SH-SY5Y (cell line): ENCODE measurements at regions not wholly inside any gene's neighbourhood (a gene's known extent, or its start where the extent isn't known, plus 50 kb on each side); places are given as distances from the start of the nearest gene placed in this dataset.

Experiments used
- GATA2 ChIP-seq: IDR thresholded peaks from 2 replicates; pipeline ENCODE4 v1.6.1; 2011; ENCODE audit warnings: mild to moderate bottlenecking, low read depth, low read length
- GATA3 ChIP-seq: IDR thresholded peaks from 2 replicates; pipeline ENCODE4 v1.6.1; 2011; ENCODE audit warnings: low read depth, mild to moderate bottlenecking, low read length, moderate library complexity

DNA sequence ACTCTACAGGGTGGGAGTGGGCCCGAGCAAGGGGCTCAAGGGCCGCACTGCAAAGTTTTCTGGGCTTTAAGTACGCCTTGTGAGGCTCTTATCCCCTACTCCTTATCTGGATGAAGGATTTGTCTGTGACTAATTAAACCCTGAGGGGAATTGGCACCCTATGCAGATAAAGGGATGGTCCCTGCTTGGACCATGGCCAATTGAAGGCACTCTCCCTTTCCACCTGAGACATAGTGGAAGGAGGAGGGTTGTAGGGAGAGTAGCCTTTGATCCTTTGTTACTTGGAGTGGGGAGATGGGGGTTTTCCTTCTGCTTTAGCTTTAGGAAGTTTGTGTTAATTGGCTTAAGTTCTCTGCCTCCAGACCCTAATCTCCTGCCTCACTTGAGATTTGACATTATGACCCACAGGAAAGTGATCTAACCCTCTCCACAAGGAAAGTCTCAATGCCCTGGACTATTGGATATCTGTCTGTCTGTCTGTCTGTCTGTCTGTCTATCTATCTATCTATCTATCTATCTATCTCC is 1158.8 kb upstream of the SORCS1 start:
- TF ChIP-seq GATA2 (no peak), GATA3 (no peak)
